ENCODE measurements at regions not wholly inside any gene's neighbourhood (a gene's known extent, or its start where the extent isn't known, plus 50 kb on each side); places are given as distances from the start of the nearest gene placed in this dataset.

GRCh38 chr11:109148669-109149068 is 273.3 kb upstream of the C11orf87 start:
- Mint-ChIP-seq H3K27ac (ENCODE audit: unreplicated experiment) (no peak overlapping the region), H3K36me3 (ENCODE audit: insufficient read depth, unreplicated experiment) (no peaks in the 10 kb centered on the region), H3K27me3 (ENCODE audit: unreplicated experiment) (no peaks in the 10 kb centered on the region), H3K4me1 (ENCODE audit: low read depth, unreplicated experiment) (no peaks in the 10 kb centered on the region), H3K9me3 (ENCODE audit: low read depth, unreplicated experiment) (no peaks in the 10 kb centered on the region), H3K4me3 (ENCODE audit: low read depth, unreplicated experiment) (no peak overlapping the region)
- intact Hi-C loops (cut with micrococcal nuclease; ENCODE audit: unreplicated experiment): no loop called here
- TF ChIP-seq, protein P1, sequence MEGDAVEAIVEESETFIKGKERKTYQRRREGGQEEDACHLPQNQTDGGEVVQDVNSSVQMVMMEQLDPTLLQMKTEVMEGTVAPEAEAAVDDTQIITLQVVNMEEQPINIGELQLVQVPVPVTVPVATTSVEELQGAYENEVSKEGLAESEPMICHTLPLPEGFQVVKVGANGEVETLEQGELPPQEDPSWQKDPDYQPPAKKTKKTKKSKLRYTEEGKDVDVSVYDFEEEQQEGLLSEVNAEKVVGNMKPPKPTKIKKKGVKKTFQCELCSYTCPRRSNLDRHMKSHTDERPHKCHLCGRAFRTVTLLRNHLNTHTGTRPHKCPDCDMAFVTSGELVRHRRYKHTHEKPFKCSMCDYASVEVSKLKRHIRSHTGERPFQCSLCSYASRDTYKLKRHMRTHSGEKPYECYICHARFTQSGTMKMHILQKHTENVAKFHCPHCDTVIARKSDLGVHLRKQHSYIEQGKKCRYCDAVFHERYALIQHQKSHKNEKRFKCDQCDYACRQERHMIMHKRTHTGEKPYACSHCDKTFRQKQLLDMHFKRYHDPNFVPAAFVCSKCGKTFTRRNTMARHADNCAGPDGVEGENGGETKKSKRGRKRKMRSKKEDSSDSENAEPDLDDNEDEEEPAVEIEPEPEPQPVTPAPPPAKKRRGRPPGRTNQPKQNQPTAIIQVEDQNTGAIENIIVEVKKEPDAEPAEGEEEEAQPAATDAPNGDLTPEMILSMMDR (IDR thresholded peaks at IDR 0.05; ENCODE audit: unreplicated experiment): no peak
- CTCF ChIA-PET: no interaction called here
- BruUV-seq (replicated peaks): no TSS peak
- no peak for DNase-seq

DNA sequence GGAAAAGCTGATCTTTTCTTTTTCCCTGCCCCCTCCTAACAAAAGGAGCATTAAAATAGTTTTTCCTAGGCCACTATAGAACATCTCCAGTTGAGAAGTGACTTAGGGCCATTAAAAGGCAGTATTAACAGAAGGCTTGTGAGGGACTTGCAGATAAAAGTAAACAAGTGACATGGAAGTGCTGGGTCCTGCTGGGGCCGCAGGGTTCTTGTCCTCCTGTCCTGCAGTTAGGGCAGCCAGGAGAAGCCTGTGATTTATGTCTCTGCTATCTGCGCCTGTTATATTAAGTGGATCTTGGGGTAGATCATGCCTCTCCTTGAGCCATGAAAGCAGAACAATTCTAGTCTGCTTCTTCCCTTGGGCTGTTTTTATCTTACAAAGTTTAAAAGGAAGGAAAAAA is 271.4 kb upstream of the C11orf87 start:
- H3K36me3 Mint-ChIP-seq (ENCODE audit: insufficient read depth, unreplicated experiment): no peaks in the 10 kb centered on the region
- no TSS peak for BruUV-seq (replicated peaks)
- H3K9me3 Mint-ChIP-seq (ENCODE audit: low read depth, unreplicated experiment): peaks cover 2% of the 10 kb centered on the region
- no peaks in the 10 kb centered on the region for H3K4me1 Mint-ChIP-seq (ENCODE audit: low read depth, unreplicated experiment)
- H3K4me3 Mint-ChIP-seq (ENCODE audit: low read depth, unreplicated experiment): no peak overlapping the region
- no peak for DNase-seq
- TF ChIP-seq, protein P1 (IDR thresholded peaks at IDR 0.05; ENCODE audit: unreplicated experiment): no peak
- CTCF ChIA-PET: no interaction called here
- no peaks in the 10 kb centered on the region for H3K27me3 Mint-ChIP-seq (ENCODE audit: unreplicated experiment)
- no peak overlapping the region for H3K27ac Mint-ChIP-seq (ENCODE audit: unreplicated experiment)
- intact Hi-C loops (cut with micrococcal nuclease; ENCODE audit: unreplicated experiment): no loop called here

DNA sequence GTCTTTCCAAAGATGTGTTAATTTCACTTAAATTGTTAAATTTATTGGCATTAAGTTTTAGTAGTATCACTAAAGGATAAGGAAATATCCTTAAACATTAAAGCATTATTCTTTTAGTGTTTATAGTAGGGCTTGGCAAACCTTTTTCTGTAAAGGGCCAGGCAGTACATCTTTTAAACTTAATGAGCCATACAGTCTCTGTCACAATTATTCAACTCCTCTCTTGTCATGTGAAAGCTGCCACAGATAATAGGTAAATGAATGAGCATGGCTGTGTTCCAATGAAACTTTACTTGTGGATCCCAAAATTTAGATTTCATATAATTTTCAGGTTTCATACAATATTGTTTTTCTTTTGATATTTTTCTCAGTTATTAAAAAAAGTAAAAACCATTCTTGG is 268.2 kb upstream of the C11orf87 start:
- no peaks in the 10 kb centered on the region for H3K27me3 Mint-ChIP-seq (ENCODE audit: unreplicated experiment)
- no peak overlapping the region for H3K4me3 Mint-ChIP-seq (ENCODE audit: low read depth, unreplicated experiment)
- intact Hi-C loops (cut with micrococcal nuclease; ENCODE audit: unreplicated experiment): no loop called here
- no TSS peak for BruUV-seq (replicated peaks)
- no peak overlapping the region for H3K27ac Mint-ChIP-seq (ENCODE audit: unreplicated experiment)
- TF ChIP-seq, protein P1 (IDR thresholded peaks at IDR 0.05; ENCODE audit: unreplicated experiment): no peak
- no peaks in the 10 kb centered on the region for H3K36me3 Mint-ChIP-seq (ENCODE audit: insufficient read depth, unreplicated experiment)
- H3K4me1 Mint-ChIP-seq (ENCODE audit: low read depth, unreplicated experiment): no peaks in the 10 kb centered on the region
- DNase-seq: no peak
- CTCF ChIA-PET: no interaction called here
- H3K9me3 Mint-ChIP-seq (ENCODE audit: low read depth, unreplicated experiment): peaks cover 2% of the 10 kb centered on the region

DNA sequence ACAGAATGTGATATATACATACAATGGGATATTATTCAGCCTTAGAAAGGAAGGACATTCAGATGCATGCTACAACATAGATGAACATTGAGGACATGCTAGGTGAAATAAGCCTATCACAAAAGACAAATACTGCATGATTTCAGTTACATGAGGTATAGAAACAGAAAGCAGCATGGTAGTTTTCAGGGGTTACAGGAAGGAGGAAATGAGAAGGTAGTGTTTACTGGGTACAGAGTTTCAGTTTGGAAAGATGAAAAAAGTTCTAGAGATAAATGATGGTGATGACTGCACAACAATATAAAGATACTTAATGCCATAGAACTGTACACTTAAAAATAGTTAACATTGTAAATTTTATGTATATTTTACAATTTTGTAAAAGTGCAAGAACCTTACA is 266.7 kb upstream of the C11orf87 start:
- TF ChIP-seq, protein P1 (IDR thresholded peaks at IDR 0.05; ENCODE audit: unreplicated experiment): no peak
- Mint-ChIP-seq H3K4me3 (ENCODE audit: low read depth, unreplicated experiment) (no peak overlapping the region), H3K27ac (ENCODE audit: unreplicated experiment) (no peak overlapping the region), H3K27me3 (ENCODE audit: unreplicated experiment) (no peaks in the 10 kb centered on the region), H3K4me1 (ENCODE audit: low read depth, unreplicated experiment) (no peaks in the 10 kb centered on the region), H3K9me3 (ENCODE audit: low read depth, unreplicated experiment) (peaks cover 2% of the 10 kb centered on the region), H3K36me3 (ENCODE audit: insufficient read depth, unreplicated experiment) (no peaks in the 10 kb centered on the region)
- CTCF ChIA-PET: no interaction called here
- intact Hi-C loops (cut with micrococcal nuclease; ENCODE audit: unreplicated experiment): no loop called here
- no TSS peak for BruUV-seq (replicated peaks)
- DNase-seq: no peak

- intact Hi-C loops (cut with micrococcal nuclease; ENCODE audit: unreplicated experiment): no loop called here
- CTCF ChIA-PET: no interaction called here
- H3K4me3 Mint-ChIP-seq (ENCODE audit: low read depth, unreplicated experiment): no peak overlapping the region
- H3K9me3 Mint-ChIP-seq (ENCODE audit: low read depth, unreplicated experiment): no peaks in the 10 kb centered on the region
- TF ChIP-seq, protein P1 (IDR thresholded peaks at IDR 0.05; ENCODE audit: unreplicated experiment): no peak
- BruUV-seq (replicated peaks): no TSS peak
- no peaks in the 10 kb centered on the region for H3K27me3 Mint-ChIP-seq (ENCODE audit: unreplicated experiment)
- H3K27ac Mint-ChIP-seq (ENCODE audit: unreplicated experiment): no peak overlapping the region
- DNase-seq: no peak
- H3K36me3 Mint-ChIP-seq (ENCODE audit: insufficient read depth, unreplicated experiment): no peaks in the 10 kb centered on the region
- no peaks in the 10 kb centered on the region for H3K4me1 Mint-ChIP-seq (ENCODE audit: low read depth, unreplicated experiment)
Measured at GRCh38 chr11:109165035-109165434, 257.0 kb upstream of the C11orf87 start.
